H1 (cell line): ENCODE measurements at regions not wholly inside any gene's neighbourhood (a gene's known extent, or its start where the extent isn't known, plus 50 kb on each side); places are given as distances from the start of the nearest gene placed in this dataset.

ENCODE experiments used
- CHD7 ChIP-seq: fragments of 300-600 bp; sonication (generic); IDR thresholded peaks from 2 replicates; pipeline ENCODE4 v1.7.1; 2012; ENCODE audit warnings: low read length, moderate library complexity, mild to moderate bottlenecking, inconsistent platforms; ENCODE audit not compliant: insufficient replicate concordance
- NRF1 ChIP-seq: IDR thresholded peaks from 2 replicates; pipeline ENCODE4 v1.6.1; 2011; ENCODE audit warnings: mild to moderate bottlenecking, low read depth, low read length, improper control_type of control experiment
- RXRA ChIP-seq: IDR thresholded peaks from 2 replicates; pipeline ENCODE4 v1.6.1; 2011; ENCODE audit warnings: low read depth, mild to moderate bottlenecking, low read length, moderate library complexity; ENCODE audit not compliant: insufficient read depth

GRCh38 chr10:44771233-44771995 lies 139.7 kb upstream of the TMEM72 start (continued):
- TF ChIP-seq CHD7 (no peak), NRF1 (no peak), RXRA (no peak)
